Upper lobe of right lung (tissue), 1 donor: ENCODE measurements at regions not wholly inside any gene's neighbourhood (a gene's known extent, or its start where the extent isn't known, plus 50 kb on each side); places are given as distances from the start of the nearest gene placed in this dataset.

Experiments
- ATAC-seq: fragments of 200-7000 bp; cut with Tn5 transposase; one replicate; pipeline ENCODE4 v1.9.1; 2020; ENCODE audit warnings: mild to moderate bottlenecking, moderate library complexity
- DNase-seq: peaks from one replicate; pipeline ENCODE4 v3.0.0-alpha.2; 2020
- H3K27ac ChIP-seq: fragments of 200-600 bp; one replicate; pipeline ENCODE4 v1.8.0; 2022
- H3K27me3 ChIP-seq: fragments of 200-600 bp; one replicate; pipeline ENCODE4 v1.8.0; 2022; ENCODE audit warnings: mild to moderate bottlenecking
- H3K36me3 ChIP-seq: fragments of 200-600 bp; one replicate; pipeline ENCODE4 v1.8.0; 2022
- H3K4me1 ChIP-seq: fragments of 200-600 bp; one replicate; pipeline ENCODE4 v1.8.0; 2022
- H3K4me3 ChIP-seq: fragments of 200-600 bp; one replicate; pipeline ENCODE4 v1.8.0; 2022; ENCODE audit warnings: mild to moderate bottlenecking
- H3K9me3 ChIP-seq: fragments of 200-600 bp; one replicate; pipeline ENCODE4 v1.8.0; 2022
- CTCF ChIP-seq: fragments of 200-600 bp; IDR thresholded peaks from one replicate; pipeline ENCODE4 v1.8.0; 2022; ENCODE audit warnings: antibody characterized with exemption
- intact Hi-C: fragments of 100-400 bp; cut with DNase I; formaldehyde crosslinking; loops from one replicate; pipeline ENCODE4 v1.11.0; 2022
- donor health status: DM: no; HTN: yes; CAD: no; lungs with severe emphysema.

- no peak overlapping the region for H3K4me3 ChIP-seq
- ATAC-seq (no peak), DNase-seq (no peak)
- no peaks in the 10 kb centered on the region for H3K36me3 ChIP-seq
- no peaks in the 10 kb centered on the region for H3K4me1 ChIP-seq
- H3K27me3 ChIP-seq, result no peaks in the 10 kb centered on the region
- TF ChIP-seq CTCF, result no peak
- H3K27ac ChIP-seq, result no peak overlapping the region
- H3K9me3 ChIP-seq, result no peaks in the 10 kb centered on the region
- intact Hi-C loops, result no loop called here
Observed at GRCh38 chr7:136143271-136143670, 166.1 kb upstream of the MTPN start.

GRCh38 chr7:136142583-136142982, 165.4 kb upstream of the MTPN start:
- TF ChIP-seq CTCF, result no peak
- ATAC-seq (peak; percentile 55), DNase-seq (no peak)
- Histone ChIP-seq H3K4me3 (no peak overlapping the region), H3K4me1 (no peaks in the 10 kb centered on the region), H3K9me3 (no peaks in the 10 kb centered on the region), H3K27me3 (no peaks in the 10 kb centered on the region), H3K27ac (no peak overlapping the region), H3K36me3 (no peaks in the 10 kb centered on the region)
- intact Hi-C loops, result no loop called here

- Histone ChIP-seq H3K4me1 (no peaks in the 10 kb centered on the region), H3K27me3 (no peaks in the 10 kb centered on the region), H3K36me3 (no peaks in the 10 kb centered on the region), H3K4me3 (no peak overlapping the region), H3K9me3 (no peaks in the 10 kb centered on the region), H3K27ac (no peak overlapping the region)
- DNase-seq (no peak), ATAC-seq (no peak)
- no peak for TF ChIP-seq CTCF
- intact Hi-C loops, result no loop called here
Observed at GRCh38 chr7:136140469-136140868, 163.3 kb upstream of the MTPN start.

- Histone ChIP-seq H3K27me3 (no peaks in the 10 kb centered on the region), H3K4me1 (no peaks in the 10 kb centered on the region), H3K27ac (no peak overlapping the region), H3K9me3 (no peaks in the 10 kb centered on the region), H3K4me3 (no peak overlapping the region), H3K36me3 (no peaks in the 10 kb centered on the region)
- TF ChIP-seq CTCF, result no peak
- no peak for ATAC-seq
- intact Hi-C loops, result no loop called here
- DNase-seq, result no peak
Observed at GRCh38 chr7:136139417-136139816, 162.3 kb upstream of the MTPN start.

- Histone ChIP-seq H3K4me1 (no peaks in the 10 kb centered on the region), H3K4me3 (no peak overlapping the region), H3K9me3 (no peaks in the 10 kb centered on the region), H3K27ac (no peak overlapping the region), H3K36me3 (no peaks in the 10 kb centered on the region), H3K27me3 (no peaks in the 10 kb centered on the region)
- TF ChIP-seq CTCF, result no peak
- DNase-seq (no peak), ATAC-seq (no peak)
- intact Hi-C loops, result no loop called here
Observed at GRCh38 chr7:136138991-136139390, 161.8 kb upstream of the MTPN start.

- H3K27me3 ChIP-seq, result no peaks in the 10 kb centered on the region
- H3K4me3 ChIP-seq, result no peak overlapping the region
- TF ChIP-seq CTCF, result no peak
- DNase-seq, result no peak
- no peak overlapping the region for H3K27ac ChIP-seq
- no peaks in the 10 kb centered on the region for H3K36me3 ChIP-seq
- intact Hi-C loops, result no loop called here
- ATAC-seq, result no peak
- no peaks in the 10 kb centered on the region for H3K4me1 ChIP-seq
- H3K9me3 ChIP-seq, result no peaks in the 10 kb centered on the region
Observed at GRCh38 chr7:136136906-136137454, 159.8 kb upstream of the MTPN start.
